ENCODE measurements at regions not wholly inside any gene's neighbourhood (a gene's known extent, or its start where the extent isn't known, plus 50 kb on each side); places are given as distances from the start of the nearest gene placed in this dataset.

DNA sequence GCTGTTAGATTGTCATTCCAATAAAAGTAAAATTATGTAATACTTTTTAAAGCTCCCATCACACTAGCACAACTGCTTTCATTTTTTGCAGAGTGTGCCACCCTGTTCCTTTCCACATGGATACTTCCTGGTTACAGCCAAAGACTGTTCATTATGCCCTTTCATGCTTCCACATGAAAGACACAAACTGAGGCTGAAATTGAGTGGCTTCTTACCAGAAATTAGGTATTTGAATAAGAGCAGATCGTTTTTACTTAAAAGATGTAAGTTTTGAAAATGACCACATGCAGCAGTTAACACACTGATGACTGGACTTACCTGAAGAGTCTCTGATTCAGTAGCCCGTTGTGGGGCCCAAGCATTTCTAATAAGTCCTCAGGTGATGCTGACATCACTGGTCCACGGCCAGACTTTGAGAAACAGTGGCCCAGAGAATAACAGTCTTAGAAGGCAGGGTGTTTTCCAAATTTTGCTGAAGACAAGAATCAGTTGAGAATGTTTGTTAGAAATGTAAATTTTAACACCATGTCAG lies 187.6 kb upstream of the DMRT1 start:
- H3K4me1 ChIP-seq (ENCODE audit: low read length) = peaks cover 36% of the 10 kb centered on the region

DNA sequence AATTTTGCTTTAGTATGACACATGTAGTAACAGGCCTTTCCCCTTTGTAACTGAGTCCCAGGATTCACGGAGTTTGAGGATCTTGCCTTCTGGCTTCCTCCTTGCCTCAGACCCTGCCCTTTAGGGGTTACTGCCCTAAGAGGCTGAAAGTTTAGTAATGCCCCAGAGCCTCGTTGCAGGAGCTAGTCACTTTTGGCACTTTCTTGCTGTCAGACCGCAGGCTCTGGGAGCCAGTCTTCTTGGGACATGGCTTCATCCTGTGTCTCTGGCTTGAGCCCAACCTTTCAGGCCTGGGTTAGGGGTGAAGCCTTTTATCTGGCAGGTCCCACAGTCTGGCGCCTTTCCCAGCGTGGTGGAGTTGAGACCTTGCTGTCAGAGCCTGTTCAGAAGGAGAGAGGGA lies 185.6 kb upstream of the DMRT1 start:
- H3K9me3 ChIP-seq (ENCODE audit: insufficient read depth, low read length) = no peaks in the 10 kb centered on the region
- H3K4me2 ChIP-seq (ENCODE audit: low read length) = no peak overlapping the region
- H4K20me1 ChIP-seq (ENCODE audit: insufficient read depth, low read length) = no peaks in the 10 kb centered on the region
- H3K4me1 ChIP-seq (ENCODE audit: low read length) = peaks cover 18% of the 10 kb centered on the region
- no peak overlapping the region for H3K27ac ChIP-seq (ENCODE audit: low read length)
- no peak overlapping the region for H3K4me3 ChIP-seq (ENCODE audit: low read length)
- H3K36me3 ChIP-seq (replicated peaks; ENCODE audit: low read depth, low read length) = no peaks in the 10 kb centered on the region
- no peak overlapping the region for H2AFZ ChIP-seq (ENCODE audit: low read depth, low read length)
- H3K27me3 ChIP-seq (ENCODE audit: low read depth, low read length) = no peaks in the 10 kb centered on the region
- no peaks in the 10 kb centered on the region for H3K79me2 ChIP-seq (ENCODE audit: low read length)
- no peak overlapping the region for H3K9ac ChIP-seq (ENCODE audit: low read length)
- TF ChIP-seq EZH2phosphoT487 (IDR thresholded peaks at IDR 0.05; ENCODE audit: low read depth) = no peak
- no peak for TF ChIP-seq CTCF (IDR thresholded peaks at IDR 0.05; ENCODE audit: low read depth, low read length)

More for the DNA sequence above, 187.6 kb upstream of the DMRT1 start:
- Histone ChIP-seq H3K4me2 (ENCODE audit: low read length) (no peak overlapping the region), H3K27ac (ENCODE audit: low read length) (no peak overlapping the region), H2AFZ (ENCODE audit: low read depth, low read length) (no peak overlapping the region), H3K9ac (ENCODE audit: low read length) (no peak overlapping the region), H3K9me3 (ENCODE audit: insufficient read depth, low read length) (no peaks in the 10 kb centered on the region), H3K4me3 (ENCODE audit: low read length) (no peak overlapping the region), H3K36me3 (replicated peaks; ENCODE audit: low read depth, low read length) (no peaks in the 10 kb centered on the region), H4K20me1 (ENCODE audit: insufficient read depth, low read length) (no peaks in the 10 kb centered on the region), H3K79me2 (ENCODE audit: low read length) (no peaks in the 10 kb centered on the region), H3K27me3 (ENCODE audit: low read depth, low read length) (no peaks in the 10 kb centered on the region)
- no peak for TF ChIP-seq EZH2phosphoT487 (IDR thresholded peaks at IDR 0.05; ENCODE audit: low read depth)
- TF ChIP-seq CTCF (IDR thresholded peaks at IDR 0.05; ENCODE audit: low read depth, low read length) = no peak

DNA sequence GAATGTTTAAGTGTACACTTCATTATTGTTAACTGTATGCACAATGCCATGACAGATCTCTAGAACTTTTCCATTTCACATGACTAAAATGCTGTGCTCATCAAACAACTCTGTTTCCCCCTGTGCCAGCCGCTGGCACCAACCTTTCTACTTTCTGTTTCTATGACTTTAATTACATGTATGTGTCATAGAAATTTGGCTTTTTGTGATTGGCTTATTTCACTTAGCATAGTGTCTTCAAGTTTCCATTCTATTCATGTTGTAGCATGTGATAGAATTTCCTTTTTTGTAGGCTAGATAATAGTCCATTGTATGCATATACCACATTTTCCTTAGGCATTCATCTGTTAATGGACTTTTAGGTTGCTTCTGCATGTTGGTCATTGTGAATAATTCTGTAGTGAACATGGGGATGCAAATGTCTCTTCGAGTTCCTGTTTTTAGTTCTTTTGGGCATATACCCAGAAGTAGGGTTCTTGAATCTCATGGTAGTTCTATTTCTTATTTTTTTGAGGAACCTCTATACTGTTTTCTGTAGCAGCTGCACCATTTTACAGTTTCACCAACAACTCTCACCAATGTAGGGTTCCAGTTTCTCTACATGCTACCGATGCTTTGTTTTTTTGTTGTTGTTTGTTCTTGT lies 184.4 kb upstream of the DMRT1 start:
- Histone ChIP-seq H3K27me3 (ENCODE audit: low read depth, low read length) (no peaks in the 10 kb centered on the region), H3K79me2 (ENCODE audit: low read length) (no peaks in the 10 kb centered on the region), H3K36me3 (replicated peaks; ENCODE audit: low read depth, low read length) (no peaks in the 10 kb centered on the region), H3K4me2 (ENCODE audit: low read length) (peak overlapping the region; percentile 25), H4K20me1 (ENCODE audit: insufficient read depth, low read length) (no peaks in the 10 kb centered on the region), H3K9ac (ENCODE audit: low read length) (no peak overlapping the region), H3K4me1 (ENCODE audit: low read length) (peaks cover 18% of the 10 kb centered on the region), H2AFZ (ENCODE audit: low read depth, low read length) (no peak overlapping the region), H3K9me3 (ENCODE audit: insufficient read depth, low read length) (no peaks in the 10 kb centered on the region), H3K27ac (ENCODE audit: low read length) (peak overlapping the region; percentile 31; the same call in 1 of the 2 replicates), H3K4me3 (ENCODE audit: low read length) (no peak overlapping the region)
- no peak for TF ChIP-seq EZH2phosphoT487 (IDR thresholded peaks at IDR 0.05; ENCODE audit: low read depth)
- no peak for TF ChIP-seq CTCF (IDR thresholded peaks at IDR 0.05; ENCODE audit: low read depth, low read length)

- TF ChIP-seq EZH2phosphoT487 (IDR thresholded peaks at IDR 0.05; ENCODE audit: low read depth) (no peak), CTCF (IDR thresholded peaks at IDR 0.05; ENCODE audit: low read depth, low read length) (no peak)
- no peaks in the 10 kb centered on the region for H4K20me1 ChIP-seq (ENCODE audit: insufficient read depth, low read length)
- peaks cover 11% of the 10 kb centered on the region for H3K4me1 ChIP-seq (ENCODE audit: low read length)
- H3K27me3 ChIP-seq (ENCODE audit: low read depth, low read length) = no peaks in the 10 kb centered on the region
- no peak overlapping the region for H3K9ac ChIP-seq (ENCODE audit: low read length)
- no peaks in the 10 kb centered on the region for H3K79me2 ChIP-seq (ENCODE audit: low read length)
- no peak overlapping the region for H3K4me2 ChIP-seq (ENCODE audit: low read length)
- H3K9me3 ChIP-seq (ENCODE audit: insufficient read depth, low read length) = no peaks in the 10 kb centered on the region
- H2AFZ ChIP-seq (ENCODE audit: low read depth, low read length) = no peak overlapping the region
- no peak overlapping the region for H3K27ac ChIP-seq (ENCODE audit: low read length)
- H3K4me3 ChIP-seq (ENCODE audit: low read length) = no peak overlapping the region
- no peaks in the 10 kb centered on the region for H3K36me3 ChIP-seq (replicated peaks; ENCODE audit: low read depth, low read length)
Measured at GRCh38 chr9:659286-659685, 182.2 kb upstream of the DMRT1 start.

Data from OCI-LY3 (cell line).